H54 (cell line): ENCODE measurements at regions not wholly inside any gene's neighbourhood (a gene's known extent, or its start where the extent isn't known, plus 50 kb on each side); places are given as distances from the start of the nearest gene placed in this dataset.
A peak's percentile ranks its signal among the peaks of the same experiment; 100 is the strongest.
"Not testable (repeated sequence)": the region's sequence is repeated elsewhere in the genome, so short reads cannot be mapped to it uniquely, and the experiment has no call there.

Experiments used
- DNase-seq: peaks from one replicate; pipeline ENCODE4 v3.0.0; 2011; ENCODE audit warnings: low spot score, mixed read lengths; ENCODE audit not compliant: insufficient read length
- FAIRE-seq: peaks from 3 replicates; lab custom pipeline; 2011; peaks lifted over from hg19 to GRCh38; lab: Jason Lieb, UNC
- POLR2A ChIP-seq: IDR thresholded peaks from 2 replicates; pipeline ENCODE4 v1.6.1; 2011; ENCODE audit warnings: low read depth, mild to moderate bottlenecking, low read length

DNA sequence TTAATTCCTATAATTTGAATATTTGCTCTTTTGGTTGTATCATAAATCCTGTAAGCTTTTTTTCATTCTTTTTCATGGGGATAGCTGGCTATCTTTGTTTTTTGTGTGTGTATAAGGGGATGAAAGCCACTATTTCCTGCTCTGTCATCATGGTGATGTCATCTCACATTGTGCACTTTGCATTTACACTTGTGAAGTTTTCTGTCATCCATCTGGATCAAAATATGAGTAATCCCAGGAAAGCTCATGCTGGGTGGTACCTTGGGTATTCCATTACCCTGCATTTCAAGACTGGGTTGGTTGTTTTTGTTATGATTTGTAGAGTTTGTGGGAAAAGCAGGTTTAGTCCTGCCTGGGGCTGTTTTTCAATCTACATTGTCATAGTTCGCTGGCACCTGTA, 77.8 kb upstream of the XIST start:
- FAIRE-seq, result no peak
- DNase-seq, result no peak
- no peak for TF ChIP-seq POLR2A

- no peak for DNase-seq
- TF ChIP-seq POLR2A, result no peak
- FAIRE-seq, result peak; percentile 33
Observed at GRCh38 chrX:73922856-73923455, 70.4 kb upstream of the XIST start.

GRCh38 chrX:73916931-73917667, 64.6 kb upstream of the XIST start:
- TF ChIP-seq POLR2A, result no peak
- peak; percentile 89 for FAIRE-seq
- DNase-seq, result peak; percentile 35

DNA sequence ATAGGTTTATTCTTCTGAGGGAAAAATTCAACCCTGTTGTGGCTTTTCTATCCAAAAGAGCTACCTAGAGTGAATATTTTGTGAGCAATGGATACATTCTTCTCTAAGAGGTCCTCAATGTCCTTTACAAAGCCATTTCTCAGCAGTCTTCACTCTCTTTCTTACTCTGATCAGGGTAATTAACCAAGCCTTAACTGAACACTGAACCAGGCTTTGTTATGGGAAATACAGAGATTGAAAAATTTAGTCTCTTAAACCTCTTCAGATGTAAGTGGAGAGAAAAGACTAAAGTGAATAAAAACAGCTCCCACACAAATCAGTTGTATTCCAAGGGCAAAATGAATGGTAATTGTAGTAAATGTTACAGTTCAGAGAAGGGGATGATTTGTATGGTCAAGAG, 64.0 kb upstream of the XIST start:
- DNase-seq (no peak), FAIRE-seq (no peak)
- TF ChIP-seq POLR2A, result no peak

- not testable (repeated sequence) for FAIRE-seq, DNase-seq
Observed at GRCh38 chrX:73914792-73915191, 62.3 kb upstream of the XIST start.

DNA sequence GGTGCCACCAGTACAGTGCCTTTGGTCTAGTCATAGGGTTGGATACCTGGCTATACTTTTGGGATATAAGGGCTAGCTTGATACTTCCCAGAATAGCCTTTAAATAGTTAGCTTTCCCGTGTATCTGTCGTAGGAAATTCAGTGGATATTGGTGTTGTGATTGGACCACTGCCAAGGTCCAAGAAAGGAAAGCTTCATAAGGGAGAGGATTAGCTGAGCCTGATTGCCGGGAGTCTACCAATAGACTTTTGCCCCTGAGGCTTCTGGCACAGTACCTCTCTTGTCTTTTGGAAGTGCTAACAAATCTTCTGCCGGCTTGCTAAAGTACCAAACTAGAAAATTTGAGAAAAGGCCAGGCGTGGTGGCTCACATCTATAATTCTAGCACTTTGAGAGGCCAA, 61.1 kb upstream of the XIST start:
- DNase-seq (no peak), FAIRE-seq (peak; percentile 73)
- TF ChIP-seq POLR2A, result no peak

GRCh38 chrX:73911946-73912345, 59.4 kb upstream of the XIST start:
- DNase-seq, FAIRE-seq: not testable (repeated sequence)

- DNase-seq, FAIRE-seq: not testable (repeated sequence)
Observed at GRCh38 chrX:73905749-73906374, 53.3 kb upstream of the XIST start.

GRCh38 chrX:73903941-73904340, 51.4 kb upstream of the XIST start:
- DNase-seq (no peak), FAIRE-seq (no peak)
- TF ChIP-seq POLR2A, result no peak
